ENCODE measurements at regions not wholly inside any gene's neighbourhood (a gene's known extent, or its start where the extent isn't known, plus 50 kb on each side); places are given as distances from the start of the nearest gene placed in this dataset.

GRCh38 chr3:107013641-107014040 lies 363.6 kb upstream of the CCDC54 start:
- TF ChIP-seq POLR2A (IDR thresholded peaks at IDR 0.05), result no peak
- TF ChIP-seq, protein P1, sequence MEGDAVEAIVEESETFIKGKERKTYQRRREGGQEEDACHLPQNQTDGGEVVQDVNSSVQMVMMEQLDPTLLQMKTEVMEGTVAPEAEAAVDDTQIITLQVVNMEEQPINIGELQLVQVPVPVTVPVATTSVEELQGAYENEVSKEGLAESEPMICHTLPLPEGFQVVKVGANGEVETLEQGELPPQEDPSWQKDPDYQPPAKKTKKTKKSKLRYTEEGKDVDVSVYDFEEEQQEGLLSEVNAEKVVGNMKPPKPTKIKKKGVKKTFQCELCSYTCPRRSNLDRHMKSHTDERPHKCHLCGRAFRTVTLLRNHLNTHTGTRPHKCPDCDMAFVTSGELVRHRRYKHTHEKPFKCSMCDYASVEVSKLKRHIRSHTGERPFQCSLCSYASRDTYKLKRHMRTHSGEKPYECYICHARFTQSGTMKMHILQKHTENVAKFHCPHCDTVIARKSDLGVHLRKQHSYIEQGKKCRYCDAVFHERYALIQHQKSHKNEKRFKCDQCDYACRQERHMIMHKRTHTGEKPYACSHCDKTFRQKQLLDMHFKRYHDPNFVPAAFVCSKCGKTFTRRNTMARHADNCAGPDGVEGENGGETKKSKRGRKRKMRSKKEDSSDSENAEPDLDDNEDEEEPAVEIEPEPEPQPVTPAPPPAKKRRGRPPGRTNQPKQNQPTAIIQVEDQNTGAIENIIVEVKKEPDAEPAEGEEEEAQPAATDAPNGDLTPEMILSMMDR (IDR thresholded peaks at IDR 0.05), result no peak

Measured in Peyer's patch (tissue), 4 donors.